AG09319 (cell line): ENCODE measurements at regions not wholly inside any gene's neighbourhood (a gene's known extent, or its start where the extent isn't known, plus 50 kb on each side); places are given as distances from the start of the nearest gene placed in this dataset.

ENCODE experiments used
- DNase-seq: peaks from one replicate; pipeline ENCODE4 v3.0.0-alpha.2; 2010; ENCODE audit warnings: low read depth; ENCODE audit errors: extremely low read depth
- TF ChIP-seq, protein P1 (sequence below): IDR thresholded peaks from 2 replicates; pipeline ENCODE4 v1.5.1; 2011; ENCODE audit warnings: low read depth, mild to moderate bottlenecking, inconsistent platforms, low read length, moderate library complexity

- DNase-seq = no peak
- TF ChIP-seq, protein P1, sequence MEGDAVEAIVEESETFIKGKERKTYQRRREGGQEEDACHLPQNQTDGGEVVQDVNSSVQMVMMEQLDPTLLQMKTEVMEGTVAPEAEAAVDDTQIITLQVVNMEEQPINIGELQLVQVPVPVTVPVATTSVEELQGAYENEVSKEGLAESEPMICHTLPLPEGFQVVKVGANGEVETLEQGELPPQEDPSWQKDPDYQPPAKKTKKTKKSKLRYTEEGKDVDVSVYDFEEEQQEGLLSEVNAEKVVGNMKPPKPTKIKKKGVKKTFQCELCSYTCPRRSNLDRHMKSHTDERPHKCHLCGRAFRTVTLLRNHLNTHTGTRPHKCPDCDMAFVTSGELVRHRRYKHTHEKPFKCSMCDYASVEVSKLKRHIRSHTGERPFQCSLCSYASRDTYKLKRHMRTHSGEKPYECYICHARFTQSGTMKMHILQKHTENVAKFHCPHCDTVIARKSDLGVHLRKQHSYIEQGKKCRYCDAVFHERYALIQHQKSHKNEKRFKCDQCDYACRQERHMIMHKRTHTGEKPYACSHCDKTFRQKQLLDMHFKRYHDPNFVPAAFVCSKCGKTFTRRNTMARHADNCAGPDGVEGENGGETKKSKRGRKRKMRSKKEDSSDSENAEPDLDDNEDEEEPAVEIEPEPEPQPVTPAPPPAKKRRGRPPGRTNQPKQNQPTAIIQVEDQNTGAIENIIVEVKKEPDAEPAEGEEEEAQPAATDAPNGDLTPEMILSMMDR = no peak
Observed at GRCh38 chr2:51650769-51651168, 618.8 kb upstream of the NRXN1 start.

DNA sequence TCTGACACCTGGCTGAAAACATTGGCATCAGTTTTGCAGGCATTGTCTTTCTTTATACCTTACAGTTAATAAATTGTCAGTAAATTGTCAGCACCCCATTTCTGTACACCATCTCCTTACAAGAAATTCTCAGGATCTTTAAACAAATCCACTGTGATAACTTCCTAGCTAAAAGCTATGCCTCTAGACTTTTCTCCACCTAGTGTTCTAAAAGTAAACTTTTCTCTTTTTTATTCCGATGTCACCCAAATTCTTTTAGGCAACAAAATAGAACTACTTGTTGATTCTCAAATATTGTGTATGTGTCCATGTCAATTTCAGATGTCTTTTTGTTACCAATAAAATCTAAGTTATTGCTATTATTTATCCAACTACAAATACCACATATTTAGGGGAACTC, 617.4 kb upstream of the NRXN1 start:
- TF ChIP-seq, protein P1 = no peak
- DNase-seq = no peak

DNA sequence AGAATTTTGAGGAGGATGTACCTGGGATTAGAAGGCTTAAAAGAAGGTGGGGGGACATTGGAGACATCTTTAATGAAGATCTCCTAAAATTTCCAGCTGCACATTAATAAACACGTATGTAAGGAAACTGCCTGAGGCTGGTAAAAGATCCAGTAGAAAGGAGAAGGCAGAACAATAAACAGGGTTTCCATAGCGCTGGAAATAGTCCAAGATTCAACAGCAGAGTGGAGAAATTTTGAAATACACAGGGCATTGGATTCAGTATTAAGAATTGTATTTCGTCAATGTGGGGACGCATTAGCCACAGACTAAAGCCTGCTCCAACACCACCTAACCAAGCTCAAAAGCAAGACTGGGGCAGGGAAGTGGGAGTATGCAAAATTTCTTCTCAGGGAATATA, 606.9 kb upstream of the NRXN1 start:
- TF ChIP-seq, protein P1 = no peak
- DNase-seq = no peak

DNA sequence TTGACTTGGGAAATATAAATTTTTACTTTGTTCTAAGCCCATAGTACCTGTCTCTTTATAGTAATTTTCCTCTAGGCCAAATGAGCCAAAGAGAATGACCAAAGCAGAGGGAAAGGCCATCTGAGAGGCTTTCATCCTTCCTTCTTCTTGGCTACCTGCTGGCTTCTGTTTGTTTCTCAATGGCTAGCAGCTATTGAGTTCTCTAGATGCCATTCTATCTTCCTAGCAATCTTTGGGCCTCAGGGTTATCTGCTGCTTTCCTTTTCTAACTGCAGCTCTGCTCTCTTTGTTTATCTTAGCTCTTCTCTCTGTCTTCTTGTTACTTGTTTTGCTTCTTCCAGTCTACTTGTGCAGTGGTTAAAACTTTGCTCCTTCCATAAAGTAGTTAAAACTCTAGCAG, 601.1 kb upstream of the NRXN1 start:
- TF ChIP-seq, protein P1 = no peak
- DNase-seq = no peak

GRCh38 chr2:51629406-51629805, 597.5 kb upstream of the NRXN1 start:
- no peak for DNase-seq
- TF ChIP-seq, protein P1 = no peak

- no peak for DNase-seq
- TF ChIP-seq, protein P1 = no peak
Observed at GRCh38 chr2:51628917-51629316, 597.0 kb upstream of the NRXN1 start.

GRCh38 chr2:51624995-51625394, 593.1 kb upstream of the NRXN1 start:
- TF ChIP-seq, protein P1 = no peak
- no peak for DNase-seq

DNA sequence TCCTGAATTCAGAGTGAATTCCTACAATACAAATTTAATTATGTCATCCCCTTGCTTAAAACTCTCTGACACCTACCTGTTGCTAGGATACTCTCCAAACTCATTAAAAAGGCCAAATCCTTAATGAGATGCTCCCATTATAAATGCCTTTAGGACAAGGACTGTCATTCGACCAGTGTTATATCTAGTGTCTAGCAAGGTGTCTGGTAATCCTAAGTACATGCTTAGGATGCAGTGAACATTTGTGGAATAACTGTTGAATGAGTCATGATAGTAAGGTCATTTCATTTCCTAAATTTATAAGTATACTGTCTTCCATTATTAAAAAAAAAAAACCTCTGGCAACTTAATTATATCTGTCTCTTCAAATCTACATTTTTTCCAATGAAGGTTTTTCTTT, 588.9 kb upstream of the NRXN1 start:
- no peak for DNase-seq
- TF ChIP-seq, protein P1 = no peak
